Neural cell (in vitro differentiated cells): ENCODE measurements at regions not wholly inside any gene's neighbourhood (a gene's known extent, or its start where the extent isn't known, plus 50 kb on each side); places are given as distances from the start of the nearest gene placed in this dataset.

Source experiments
- CTCF ChIP-seq: fragments of 450-650 bp; IDR thresholded peaks from 2 replicates; pipeline ENCODE4 v1.5.1; 2014; ENCODE audit warnings: antibody characterized with exemption, mild to moderate bottlenecking, moderate library complexity; ENCODE audit not compliant: poor library complexity, severe bottlenecking
- POLR2AphosphoS5 ChIP-seq: IDR thresholded peaks from 2 replicates; pipeline ENCODE4 v1.6.1; 2012

- TF ChIP-seq CTCF, result no peak
- TF ChIP-seq POLR2AphosphoS5, result no peak
Measured at GRCh38 chr18:70840649-70841048, 551.8 kb downstream of the SOCS6 start.
